Breast epithelium (tissue), 4 donors: ENCODE measurements at regions not wholly inside any gene's neighbourhood (a gene's known extent, or its start where the extent isn't known, plus 50 kb on each side); places are given as distances from the start of the nearest gene placed in this dataset.

ENCODE experiments used
- DNase-seq, 2 donors: peaks; one replicate each; pipeline ENCODE4 v3.0.0-alpha.2; 2019; ENCODE audit warnings: low spot score in 2 of 2
- H3K27ac ChIP-seq, 2 donors: fragments of 200-600 bp; sonication (generic) in 1 of 2; one replicate each; pipeline ENCODE4 v1.5.1; 2016 to 2019; ENCODE audit warnings: mild to moderate bottlenecking in 1 of 2
- H3K27me3 ChIP-seq, 2 donors: fragments of 200-600 bp; sonication (generic) in 1 of 2; one replicate each; pipeline versions ENCODE4 v1.5.1 to v1.6.0; 2017 to 2019; ENCODE audit warnings: control low read depth in 1 of 2, mild to moderate bottlenecking in 1 of 2
- H3K36me3 ChIP-seq: fragments of 200-600 bp; one replicate; pipeline ENCODE4 v1.5.1; 2019
- H3K4me1 ChIP-seq, 2 donors: fragments of 200-600 bp; sonication (generic); one replicate each; pipeline ENCODE4 v1.5.1; 2016 to 2019; ENCODE audit warnings: control low read depth in 1 of 2
- H3K4me3 ChIP-seq, 3 donors: fragments of 200-600 bp; sonication (generic); 1 replicate in 2 of 3; 2 replicates in 1 of 3; pipeline ENCODE4 v1.5.1; 2016 to 2019; ENCODE audit warnings: mild to moderate bottlenecking in 3 of 3, moderate library complexity in 2 of 3
- H3K9me3 ChIP-seq, 2 donors: fragments of 200-600 bp; sonication (generic) in 1 of 2; one replicate each; pipeline ENCODE4 v1.5.1; 2016 to 2019; ENCODE audit warnings: control low read depth in 1 of 2
- POLR2A ChIP-seq: fragments of 450-650 bp; IDR thresholded peaks from one replicate; pipeline ENCODE4 v1.6.1; 2016; ENCODE audit warnings: antibody characterized with exemption, mild to moderate bottlenecking, moderate library complexity
- POLR2AphosphoS5 ChIP-seq, 3 donors: sonication (generic); formaldehyde crosslinking; IDR thresholded peaks; one replicate each; pipeline ENCODE4 v1.6.1; 2017; ENCODE audit warnings: antibody characterized with exemption in 3 of 3
- intact Hi-C: fragments of 100-400 bp; cut with DNase I; formaldehyde crosslinking; loops from one replicate; pipeline ENCODE4 v1.15.1; 2023; ENCODE audit warnings: low total_unique reads
- TF ChIP-seq, protein P1 (sequence below), 3 donors: fragments of 450-650 bp; IDR thresholded peaks; one replicate each; pipeline ENCODE4 v1.5.1; 2016 to 2017; ENCODE audit warnings: antibody characterized with exemption in 3 of 3, mild to moderate bottlenecking in 3 of 3, moderate library complexity in 3 of 3

DNA sequence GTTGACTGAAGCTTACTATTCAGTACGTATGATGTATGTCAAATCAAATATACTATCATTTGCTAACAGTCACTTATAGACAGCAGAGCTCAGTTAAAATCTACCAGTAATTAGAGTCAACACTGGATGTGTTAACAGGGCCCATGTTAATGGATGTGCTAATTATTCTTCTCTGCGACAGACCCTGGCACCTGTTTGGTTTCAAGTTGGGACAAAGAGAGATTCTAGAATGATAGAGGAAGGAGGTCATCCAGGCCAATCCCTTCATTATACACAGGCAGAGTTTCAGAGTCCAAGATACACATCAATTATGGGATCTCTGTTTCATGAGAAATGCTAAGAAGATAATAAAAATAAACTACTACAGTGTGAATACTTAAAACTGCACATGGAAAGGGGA is 615.0 kb downstream of the ZNF608 start:
- TF ChIP-seq, protein P1, sequence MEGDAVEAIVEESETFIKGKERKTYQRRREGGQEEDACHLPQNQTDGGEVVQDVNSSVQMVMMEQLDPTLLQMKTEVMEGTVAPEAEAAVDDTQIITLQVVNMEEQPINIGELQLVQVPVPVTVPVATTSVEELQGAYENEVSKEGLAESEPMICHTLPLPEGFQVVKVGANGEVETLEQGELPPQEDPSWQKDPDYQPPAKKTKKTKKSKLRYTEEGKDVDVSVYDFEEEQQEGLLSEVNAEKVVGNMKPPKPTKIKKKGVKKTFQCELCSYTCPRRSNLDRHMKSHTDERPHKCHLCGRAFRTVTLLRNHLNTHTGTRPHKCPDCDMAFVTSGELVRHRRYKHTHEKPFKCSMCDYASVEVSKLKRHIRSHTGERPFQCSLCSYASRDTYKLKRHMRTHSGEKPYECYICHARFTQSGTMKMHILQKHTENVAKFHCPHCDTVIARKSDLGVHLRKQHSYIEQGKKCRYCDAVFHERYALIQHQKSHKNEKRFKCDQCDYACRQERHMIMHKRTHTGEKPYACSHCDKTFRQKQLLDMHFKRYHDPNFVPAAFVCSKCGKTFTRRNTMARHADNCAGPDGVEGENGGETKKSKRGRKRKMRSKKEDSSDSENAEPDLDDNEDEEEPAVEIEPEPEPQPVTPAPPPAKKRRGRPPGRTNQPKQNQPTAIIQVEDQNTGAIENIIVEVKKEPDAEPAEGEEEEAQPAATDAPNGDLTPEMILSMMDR (IDR thresholded peaks at IDR 0.05): no peak
- no peak for TF ChIP-seq POLR2AphosphoS5 (IDR thresholded peaks at IDR 0.05)
- no peak for TF ChIP-seq POLR2A
- intact Hi-C loops: no loop called here
- no peak overlapping the region for H3K4me3 ChIP-seq
- H3K36me3 ChIP-seq: no peaks in the 10 kb centered on the region
- DNase-seq: no peak
- no peak overlapping the region for H3K27ac ChIP-seq
- no peaks in the 10 kb centered on the region for H3K4me1 ChIP-seq
- no peaks in the 10 kb centered on the region for H3K9me3 ChIP-seq
- no peaks in the 10 kb centered on the region for H3K27me3 ChIP-seq

GRCh38 chr5:124130816-124131215 is 615.6 kb downstream of the ZNF608 start:
- Histone ChIP-seq H3K27me3 (no peaks in the 10 kb centered on the region), H3K36me3 (no peaks in the 10 kb centered on the region), H3K27ac (no peak overlapping the region), H3K4me3 (no peak overlapping the region), H3K4me1 (no peaks in the 10 kb centered on the region), H3K9me3 (no peaks in the 10 kb centered on the region)
- DNase-seq: no peak
- no peak for TF ChIP-seq POLR2A
- TF ChIP-seq POLR2AphosphoS5 (IDR thresholded peaks at IDR 0.05): no peak
- TF ChIP-seq, protein P1 (IDR thresholded peaks at IDR 0.05): no peak
- intact Hi-C loops: no loop called here

GRCh38 chr5:124128867-124129266 is 616.9 kb downstream of the CSNK1G3 start:
- Histone ChIP-seq H3K9me3 (no peaks in the 10 kb centered on the region), H3K27me3 (no peaks in the 10 kb centered on the region), H3K36me3 (no peaks in the 10 kb centered on the region), H3K4me1 (no peaks in the 10 kb centered on the region), H3K27ac (no peak overlapping the region), H3K4me3 (no peak overlapping the region)
- TF ChIP-seq POLR2AphosphoS5 (IDR thresholded peaks at IDR 0.05): no peak
- TF ChIP-seq, protein P1 (IDR thresholded peaks at IDR 0.05): no peak
- TF ChIP-seq POLR2A: no peak
- DNase-seq: no peak
- intact Hi-C loops: no loop called here

DNA sequence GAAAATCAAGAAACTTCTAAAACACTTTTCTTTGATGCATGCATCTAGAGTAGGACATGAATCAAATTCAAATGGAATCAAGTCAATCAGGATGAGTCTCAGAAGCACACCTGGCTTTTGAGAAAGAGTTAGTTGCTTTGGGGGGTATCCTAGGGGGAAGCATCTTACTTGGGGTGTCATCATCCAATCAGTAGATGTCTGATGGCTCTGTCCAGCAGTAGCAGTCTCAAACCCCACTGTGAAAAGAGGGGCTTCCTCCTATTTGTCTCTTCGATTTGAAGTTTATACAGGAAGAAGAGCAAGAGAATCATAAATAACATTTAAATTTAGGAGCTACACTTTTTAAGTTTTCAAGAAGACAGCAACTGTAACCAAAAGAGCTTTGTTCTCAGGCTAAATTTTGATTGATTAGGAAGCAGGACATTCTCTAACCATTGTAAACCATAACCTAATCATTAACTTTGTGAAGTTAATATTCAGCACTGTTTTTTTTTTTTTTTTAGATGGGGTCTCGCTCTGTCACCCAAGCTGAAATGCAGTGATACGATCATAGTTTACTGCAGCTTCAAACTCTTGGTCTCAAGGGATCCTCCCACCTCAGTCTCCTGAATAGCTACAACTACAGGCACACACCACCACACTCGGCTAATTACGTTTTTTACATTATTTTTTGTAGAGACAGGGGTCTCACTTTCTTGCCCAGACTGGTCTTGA is 614.7 kb downstream of the CSNK1G3 start:
- H3K4me1 ChIP-seq: no peaks in the 10 kb centered on the region
- intact Hi-C loops: no loop called here
- DNase-seq: no peak
- TF ChIP-seq, protein P1 (IDR thresholded peaks at IDR 0.05): no peak
- no peak for TF ChIP-seq POLR2AphosphoS5 (IDR thresholded peaks at IDR 0.05)
- TF ChIP-seq POLR2A: no peak
- H3K27me3 ChIP-seq: no peaks in the 10 kb centered on the region
- no peak overlapping the region for H3K27ac ChIP-seq
- H3K9me3 ChIP-seq: no peaks in the 10 kb centered on the region
- H3K4me3 ChIP-seq: no peak overlapping the region
- no peaks in the 10 kb centered on the region for H3K36me3 ChIP-seq

DNA sequence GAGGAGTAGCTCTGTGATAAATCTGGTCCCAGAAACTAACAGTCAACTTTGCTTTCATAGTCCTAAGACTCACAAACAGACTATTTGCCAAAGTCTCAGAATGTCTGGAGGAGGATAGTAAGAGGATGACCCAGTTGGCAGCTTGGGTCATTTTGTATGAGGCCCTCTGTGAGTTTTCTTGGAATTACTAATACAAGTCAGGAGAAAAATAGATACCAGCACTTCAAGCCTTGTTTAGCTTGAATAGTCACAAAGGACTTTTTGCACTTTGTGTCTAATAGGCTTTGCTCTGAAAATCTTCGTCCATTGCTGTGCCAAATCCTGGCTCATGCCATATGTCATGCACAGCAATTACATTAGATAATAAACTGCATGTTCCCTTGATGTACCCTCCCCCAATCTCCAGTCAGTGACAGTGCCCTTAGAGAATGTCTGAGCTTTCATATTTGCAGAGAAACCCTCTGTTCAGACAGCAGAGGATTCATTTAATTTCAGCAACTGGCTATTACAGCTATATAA is 612.8 kb downstream of the CSNK1G3 start:
- TF ChIP-seq POLR2AphosphoS5 (IDR thresholded peaks at IDR 0.05) (no peak), POLR2A (no peak)
- TF ChIP-seq, protein P1 (IDR thresholded peaks at IDR 0.05): no peak
- intact Hi-C loops: no loop called here
- H3K9me3 ChIP-seq: no peaks in the 10 kb centered on the region
- no peak overlapping the region for H3K4me3 ChIP-seq
- H3K4me1 ChIP-seq: no peaks in the 10 kb centered on the region
- DNase-seq: no peak
- no peaks in the 10 kb centered on the region for H3K36me3 ChIP-seq
- no peak overlapping the region for H3K27ac ChIP-seq
- no peaks in the 10 kb centered on the region for H3K27me3 ChIP-seq
